ENCODE measurements at regions not wholly inside any gene's neighbourhood (a gene's known extent, or its start where the extent isn't known, plus 50 kb on each side); places are given as distances from the start of the nearest gene placed in this dataset.

- TF ChIP-seq CTCF (IDR thresholded peaks at IDR 0.05) (no peak), POLR2A (IDR thresholded peaks at IDR 0.05) (no peak), POLR2AphosphoS5 (IDR thresholded peaks at IDR 0.05) (no peak)
Measured at GRCh38 chr18:45497595-45498286, 117.5 kb upstream of the SLC14A2 start.

All from breast epithelium (tissue), 3 donors.